ENCODE measurements at regions not wholly inside any gene's neighbourhood (a gene's known extent, or its start where the extent isn't known, plus 50 kb on each side); places are given as distances from the start of the nearest gene placed in this dataset.

DNA sequence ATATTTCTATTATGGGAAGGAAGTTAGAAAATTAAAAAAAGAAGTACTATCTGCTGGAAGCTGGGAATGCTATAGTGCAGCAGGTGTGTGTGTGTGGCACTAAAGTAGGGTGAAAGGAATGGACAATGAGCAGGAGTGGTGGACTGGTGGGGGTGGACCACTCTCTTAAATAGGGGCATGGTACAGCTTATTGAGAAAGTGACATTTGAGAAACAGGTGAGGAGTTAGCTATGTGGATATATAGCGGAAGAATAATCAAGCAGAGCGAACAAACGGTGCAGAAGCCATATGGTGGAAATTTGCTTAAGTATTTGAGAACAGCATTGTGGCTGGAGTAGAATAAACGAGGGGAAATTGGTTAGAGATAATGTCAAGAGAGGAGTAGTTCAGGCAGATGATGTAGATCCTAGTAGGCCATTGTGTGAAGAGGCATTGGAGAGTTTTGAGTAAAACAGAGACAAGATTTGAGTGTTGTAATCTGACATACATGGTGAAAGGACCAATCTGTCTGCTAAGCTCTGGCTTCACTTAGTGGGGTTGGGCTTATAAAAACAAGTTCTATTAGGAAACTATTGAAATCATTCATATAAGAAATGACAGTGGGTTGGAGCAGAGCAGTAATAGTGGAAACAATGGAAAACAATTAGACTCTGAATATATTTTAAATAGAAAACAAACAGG is 149.2 kb upstream of the SYT10 start:
- no peak for ATAC-seq (ENCODE audit: low FRiP score)
- DNase-seq (ENCODE audit: low spot score): no peak
- TF ChIP-seq, protein P1, sequence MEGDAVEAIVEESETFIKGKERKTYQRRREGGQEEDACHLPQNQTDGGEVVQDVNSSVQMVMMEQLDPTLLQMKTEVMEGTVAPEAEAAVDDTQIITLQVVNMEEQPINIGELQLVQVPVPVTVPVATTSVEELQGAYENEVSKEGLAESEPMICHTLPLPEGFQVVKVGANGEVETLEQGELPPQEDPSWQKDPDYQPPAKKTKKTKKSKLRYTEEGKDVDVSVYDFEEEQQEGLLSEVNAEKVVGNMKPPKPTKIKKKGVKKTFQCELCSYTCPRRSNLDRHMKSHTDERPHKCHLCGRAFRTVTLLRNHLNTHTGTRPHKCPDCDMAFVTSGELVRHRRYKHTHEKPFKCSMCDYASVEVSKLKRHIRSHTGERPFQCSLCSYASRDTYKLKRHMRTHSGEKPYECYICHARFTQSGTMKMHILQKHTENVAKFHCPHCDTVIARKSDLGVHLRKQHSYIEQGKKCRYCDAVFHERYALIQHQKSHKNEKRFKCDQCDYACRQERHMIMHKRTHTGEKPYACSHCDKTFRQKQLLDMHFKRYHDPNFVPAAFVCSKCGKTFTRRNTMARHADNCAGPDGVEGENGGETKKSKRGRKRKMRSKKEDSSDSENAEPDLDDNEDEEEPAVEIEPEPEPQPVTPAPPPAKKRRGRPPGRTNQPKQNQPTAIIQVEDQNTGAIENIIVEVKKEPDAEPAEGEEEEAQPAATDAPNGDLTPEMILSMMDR (IDR thresholded peaks at IDR 0.05): no peak

DNA sequence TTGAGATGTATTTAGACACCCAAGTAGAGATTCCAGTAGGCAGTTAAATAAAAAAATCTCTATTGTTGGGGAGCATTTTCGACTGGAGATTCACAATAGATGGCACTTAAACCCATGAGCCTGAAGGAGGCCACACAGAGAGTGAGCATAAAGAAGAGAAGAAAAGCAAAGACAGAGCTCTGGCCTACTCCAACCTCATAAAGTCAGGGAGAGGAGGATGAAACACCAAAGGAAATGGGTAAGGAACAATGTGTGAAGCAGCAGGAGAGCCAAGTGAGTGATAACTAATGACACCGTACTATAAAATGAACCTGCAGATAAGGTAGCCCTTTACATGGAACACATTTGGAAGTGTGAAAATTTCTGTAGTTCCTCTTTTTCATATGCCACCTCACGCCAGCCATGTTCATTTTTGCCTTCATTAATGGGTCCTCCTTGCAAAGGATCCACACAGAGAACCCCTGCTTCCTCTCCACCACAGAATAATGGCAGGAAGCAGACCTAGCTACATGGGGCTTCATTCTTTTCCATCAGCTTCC is 150.0 kb upstream of the SYT10 start:
- TF ChIP-seq, protein P1 (IDR thresholded peaks at IDR 0.05): no peak
- DNase-seq (ENCODE audit: low spot score) (no peak), ATAC-seq (ENCODE audit: low FRiP score) (no peak)

DNA sequence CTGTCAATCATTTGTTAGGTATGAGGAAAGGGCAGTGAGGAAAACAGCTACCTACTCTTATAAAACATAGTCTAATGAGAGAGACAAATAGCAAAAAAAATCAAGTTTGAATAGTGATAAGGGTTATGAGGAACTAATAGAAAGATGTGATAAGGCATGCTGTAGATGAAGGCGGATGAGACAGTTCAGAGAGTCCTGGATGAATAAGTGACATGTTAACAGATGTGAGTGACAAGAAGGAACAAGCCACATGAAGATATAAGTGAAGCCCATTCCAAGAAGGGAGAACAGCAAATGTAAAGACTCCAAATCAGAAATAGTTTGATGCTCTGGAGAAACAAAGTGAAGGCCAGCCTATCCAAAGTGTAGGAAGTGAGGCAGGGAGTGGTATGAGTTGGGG is 154.1 kb upstream of the SYT10 start:
- DNase-seq (ENCODE audit: low spot score): no peak
- no peak for ATAC-seq (ENCODE audit: low FRiP score)
- TF ChIP-seq, protein P1 (IDR thresholded peaks at IDR 0.05): no peak

DNA sequence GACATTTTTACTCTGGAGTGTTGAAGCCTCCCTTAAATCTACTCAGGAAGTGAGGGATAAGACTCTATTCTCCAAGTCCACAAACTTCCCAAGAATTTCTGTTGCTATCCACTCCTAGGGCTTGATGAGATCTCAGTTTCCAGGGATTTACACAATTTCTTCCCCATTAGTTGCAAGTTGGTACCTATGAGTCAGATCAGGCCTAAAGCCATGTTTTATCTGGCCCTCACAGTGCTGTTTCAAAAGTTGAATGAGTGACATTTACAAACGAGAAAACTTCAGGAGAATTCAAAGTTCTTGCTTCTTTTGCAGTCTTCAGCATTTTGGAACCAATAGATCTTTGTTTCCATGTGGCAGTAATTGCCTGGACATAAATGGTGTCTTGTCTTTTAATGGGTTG is 156.4 kb upstream of the SYT10 start:
- DNase-seq (ENCODE audit: low spot score) (no peak), ATAC-seq (ENCODE audit: low FRiP score) (no peak)

DNA sequence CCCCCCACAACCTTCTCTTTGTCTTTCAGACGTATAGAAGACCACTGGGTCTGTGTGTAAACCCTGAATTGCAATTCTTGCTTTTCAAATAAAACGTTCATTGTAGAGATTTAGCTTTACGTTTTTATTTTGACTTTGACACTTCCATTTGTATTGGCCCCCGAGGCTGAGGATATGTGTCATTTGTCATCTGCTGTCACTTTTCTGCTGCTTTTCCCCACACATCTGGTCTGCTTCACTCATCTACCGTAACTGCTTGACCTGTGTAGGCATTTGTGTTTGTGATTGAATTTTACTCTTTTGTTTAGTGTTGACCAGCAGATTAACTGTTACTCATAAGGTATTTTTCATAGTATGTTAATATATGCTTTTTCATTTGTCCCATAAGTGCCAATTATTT is 157.2 kb upstream of the SYT10 start:
- DNase-seq (ENCODE audit: low spot score): no peak
- ATAC-seq (ENCODE audit: low FRiP score): no peak
- TF ChIP-seq, protein P1 (IDR thresholded peaks at IDR 0.05): no peak

More for the DNA sequence above, 156.4 kb upstream of the SYT10 start:
- TF ChIP-seq, protein P1 (IDR thresholded peaks at IDR 0.05): no peak

DNA sequence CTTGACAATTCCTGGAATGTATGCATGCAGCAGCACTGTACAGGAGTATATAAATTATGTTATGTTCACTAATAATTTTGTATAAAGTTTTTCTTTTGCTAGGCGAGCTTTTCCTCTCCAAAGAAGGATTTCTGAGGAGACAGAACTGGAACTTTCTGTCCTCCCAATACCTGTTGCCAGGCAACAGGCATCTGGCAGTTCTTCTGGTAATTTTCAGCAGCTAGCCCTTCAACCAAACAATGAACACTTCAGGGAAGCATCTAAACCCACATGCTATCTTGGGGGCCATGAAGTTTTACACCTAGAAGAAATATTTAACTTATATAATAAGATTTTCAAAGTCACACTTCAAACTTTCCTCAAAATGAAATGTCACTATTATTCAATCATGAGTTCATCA is 162.9 kb upstream of the SYT10 start:
- TF ChIP-seq, protein P1 (IDR thresholded peaks at IDR 0.05): no peak
- ATAC-seq (ENCODE audit: low FRiP score): no peak
- no peak for DNase-seq (ENCODE audit: low spot score)

DNA sequence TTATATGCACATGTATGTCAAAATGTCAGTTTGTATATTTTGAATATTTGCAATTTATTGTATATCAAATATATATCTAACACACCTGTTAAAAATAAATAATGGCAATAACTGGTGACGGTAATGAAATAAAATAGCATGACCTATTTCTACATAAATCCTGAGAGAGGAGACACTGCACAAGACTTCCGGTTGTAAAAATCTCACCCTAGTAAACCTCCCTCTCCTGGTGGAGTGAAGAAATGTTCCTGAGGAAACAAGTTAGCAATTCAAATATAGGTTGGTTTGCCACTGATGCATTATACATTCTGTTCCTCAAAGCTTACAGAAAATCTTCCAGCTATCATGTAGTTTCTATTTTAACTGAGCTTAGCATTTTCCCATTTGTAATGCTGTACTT is 166.1 kb upstream of the SYT10 start:
- TF ChIP-seq, protein P1 (IDR thresholded peaks at IDR 0.05): no peak
- no peak for ATAC-seq (ENCODE audit: low FRiP score)
- no peak for DNase-seq (ENCODE audit: low spot score)

All from omental fat pad (tissue), 3 donors.